ENCODE measurements at regions not wholly inside any gene's neighbourhood (a gene's known extent, or its start where the extent isn't known, plus 50 kb on each side); places are given as distances from the start of the nearest gene placed in this dataset.
"Not testable (repeated sequence)": the region's sequence is repeated elsewhere in the genome, so short reads cannot be mapped to it uniquely, and the experiment has no call there.

GRCh38 chr21:9888500-9888899 lies 632.9 kb upstream of the TPTE start:
- H3K27me3 Mint-ChIP-seq, H3K36me3 Mint-ChIP-seq, H3K27ac Mint-ChIP-seq, H3K4me3 Mint-ChIP-seq, H3K4me1 Mint-ChIP-seq, H3K9me3 Mint-ChIP-seq: not testable (repeated sequence)

GRCh38 chr21:9903579-9903978 lies 617.8 kb upstream of the TPTE start:
- not testable (repeated sequence) for H3K27ac Mint-ChIP-seq, H3K9me3 Mint-ChIP-seq, H3K4me1 Mint-ChIP-seq, H3K4me3 Mint-ChIP-seq, H3K27me3 Mint-ChIP-seq, H3K36me3 Mint-ChIP-seq

GRCh38 chr21:9914135-9914534 lies 607.2 kb upstream of the TPTE start:
- H3K27me3 Mint-ChIP-seq, H3K4me1 Mint-ChIP-seq, H3K36me3 Mint-ChIP-seq, H3K4me3 Mint-ChIP-seq, H3K27ac Mint-ChIP-seq: not testable (repeated sequence)
- H3K9me3 Mint-ChIP-seq: peaks cover 2 to 13% (median 4%) of the 10 kb centered on the region in 3 donors

GRCh38 chr21:9919446-9919845 lies 601.9 kb upstream of the TPTE start:
- H3K9me3 Mint-ChIP-seq, H3K4me3 Mint-ChIP-seq, H3K4me1 Mint-ChIP-seq, H3K27ac Mint-ChIP-seq, H3K36me3 Mint-ChIP-seq, H3K27me3 Mint-ChIP-seq: not testable (repeated sequence)

- not testable (repeated sequence) for H3K36me3 Mint-ChIP-seq, H3K27me3 Mint-ChIP-seq, H3K4me3 Mint-ChIP-seq, H3K4me1 Mint-ChIP-seq, H3K27ac Mint-ChIP-seq
- peaks cover 4 to 24% (median 12%) of the 10 kb centered on the region in 3 donors for H3K9me3 Mint-ChIP-seq
Measured at GRCh38 chr21:9943639-9944038, 577.7 kb upstream of the TPTE start.

GRCh38 chr21:9946057-9946456 lies 575.3 kb upstream of the TPTE start:
- not testable (repeated sequence) for H3K4me1 Mint-ChIP-seq, H3K27ac Mint-ChIP-seq, H3K4me3 Mint-ChIP-seq, H3K27me3 Mint-ChIP-seq, H3K36me3 Mint-ChIP-seq
- peaks cover 2 to 29% (median 13%) of the 10 kb centered on the region in 3 donors for H3K9me3 Mint-ChIP-seq

- not testable (repeated sequence) for H3K27ac Mint-ChIP-seq, H3K4me1 Mint-ChIP-seq, H3K36me3 Mint-ChIP-seq, H3K4me3 Mint-ChIP-seq, H3K27me3 Mint-ChIP-seq
- peaks cover 4 to 25% (median 11%) of the 10 kb centered on the region in 3 donors for H3K9me3 Mint-ChIP-seq
Measured at GRCh38 chr21:9949510-9950289, 571.7 kb upstream of the TPTE start.

GRCh38 chr21:9950363-9950762 lies 571.0 kb upstream of the TPTE start:
- H3K36me3 Mint-ChIP-seq, H3K4me3 Mint-ChIP-seq, H3K27ac Mint-ChIP-seq, H3K27me3 Mint-ChIP-seq, H3K4me1 Mint-ChIP-seq: not testable (repeated sequence)
- H3K9me3 Mint-ChIP-seq: peaks cover 4 to 23% (median 9%) of the 10 kb centered on the region in 3 donors

GRCh38 chr21:9958791-9959190 lies 562.6 kb upstream of the TPTE start:
- not testable (repeated sequence) for H3K4me3 Mint-ChIP-seq, H3K27me3 Mint-ChIP-seq, H3K9me3 Mint-ChIP-seq, H3K36me3 Mint-ChIP-seq, H3K4me1 Mint-ChIP-seq, H3K27ac Mint-ChIP-seq

- not testable (repeated sequence) for H3K27ac Mint-ChIP-seq, H3K4me3 Mint-ChIP-seq, H3K36me3 Mint-ChIP-seq, H3K9me3 Mint-ChIP-seq, H3K27me3 Mint-ChIP-seq, H3K4me1 Mint-ChIP-seq
Measured at GRCh38 chr21:9959220-9959964, 562.0 kb upstream of the TPTE start.

GRCh38 chr21:9969399-9969798 lies 552.0 kb upstream of the TPTE start:
- H3K4me3 Mint-ChIP-seq, H3K9me3 Mint-ChIP-seq, H3K36me3 Mint-ChIP-seq, H3K4me1 Mint-ChIP-seq, H3K27me3 Mint-ChIP-seq, H3K27ac Mint-ChIP-seq: not testable (repeated sequence)

GRCh38 chr21:9972018-9972417 lies 549.4 kb upstream of the TPTE start:
- not testable (repeated sequence) for H3K9me3 Mint-ChIP-seq, H3K27me3 Mint-ChIP-seq

GRCh38 chr21:9978371-9978770 lies 543.0 kb upstream of the TPTE start:
- H3K4me1 Mint-ChIP-seq, H3K27ac Mint-ChIP-seq, H3K27me3 Mint-ChIP-seq, H3K36me3 Mint-ChIP-seq: not testable (repeated sequence)
- Mint-ChIP-seq H3K9me3 (peaks cover 4 to 18% (median 4%) of the 10 kb centered on the region in 3 donors), H3K4me3 (peak overlapping the region in 1 of 4 donors; percentile 10)

More at GRCh38 chr21:9972018-9972417, 549.4 kb upstream of the TPTE start:
- not testable (repeated sequence) for H3K4me3 Mint-ChIP-seq, H3K4me1 Mint-ChIP-seq, H3K36me3 Mint-ChIP-seq, H3K27ac Mint-ChIP-seq

- not testable (repeated sequence) for H3K36me3 Mint-ChIP-seq, H3K4me1 Mint-ChIP-seq, H3K27me3 Mint-ChIP-seq, H3K4me3 Mint-ChIP-seq, H3K9me3 Mint-ChIP-seq, H3K27ac Mint-ChIP-seq
Measured at GRCh38 chr21:9997507-9997906, 523.9 kb upstream of the TPTE start.

GRCh38 chr21:10002762-10003313 lies 518.5 kb upstream of the TPTE start:
- H3K27me3 Mint-ChIP-seq, H3K36me3 Mint-ChIP-seq, H3K4me3 Mint-ChIP-seq, H3K9me3 Mint-ChIP-seq, H3K4me1 Mint-ChIP-seq, H3K27ac Mint-ChIP-seq: not testable (repeated sequence)

GRCh38 chr21:10005791-10006190 lies 515.6 kb upstream of the TPTE start:
- not testable (repeated sequence) for H3K27me3 Mint-ChIP-seq, H3K4me1 Mint-ChIP-seq, H3K36me3 Mint-ChIP-seq, H3K9me3 Mint-ChIP-seq, H3K4me3 Mint-ChIP-seq, H3K27ac Mint-ChIP-seq

Measured in IgD-negative memory B cell (primary cell).